ENCODE measurements at regions not wholly inside any gene's neighbourhood (a gene's known extent, or its start where the extent isn't known, plus 50 kb on each side); places are given as distances from the start of the nearest gene placed in this dataset.

DNA sequence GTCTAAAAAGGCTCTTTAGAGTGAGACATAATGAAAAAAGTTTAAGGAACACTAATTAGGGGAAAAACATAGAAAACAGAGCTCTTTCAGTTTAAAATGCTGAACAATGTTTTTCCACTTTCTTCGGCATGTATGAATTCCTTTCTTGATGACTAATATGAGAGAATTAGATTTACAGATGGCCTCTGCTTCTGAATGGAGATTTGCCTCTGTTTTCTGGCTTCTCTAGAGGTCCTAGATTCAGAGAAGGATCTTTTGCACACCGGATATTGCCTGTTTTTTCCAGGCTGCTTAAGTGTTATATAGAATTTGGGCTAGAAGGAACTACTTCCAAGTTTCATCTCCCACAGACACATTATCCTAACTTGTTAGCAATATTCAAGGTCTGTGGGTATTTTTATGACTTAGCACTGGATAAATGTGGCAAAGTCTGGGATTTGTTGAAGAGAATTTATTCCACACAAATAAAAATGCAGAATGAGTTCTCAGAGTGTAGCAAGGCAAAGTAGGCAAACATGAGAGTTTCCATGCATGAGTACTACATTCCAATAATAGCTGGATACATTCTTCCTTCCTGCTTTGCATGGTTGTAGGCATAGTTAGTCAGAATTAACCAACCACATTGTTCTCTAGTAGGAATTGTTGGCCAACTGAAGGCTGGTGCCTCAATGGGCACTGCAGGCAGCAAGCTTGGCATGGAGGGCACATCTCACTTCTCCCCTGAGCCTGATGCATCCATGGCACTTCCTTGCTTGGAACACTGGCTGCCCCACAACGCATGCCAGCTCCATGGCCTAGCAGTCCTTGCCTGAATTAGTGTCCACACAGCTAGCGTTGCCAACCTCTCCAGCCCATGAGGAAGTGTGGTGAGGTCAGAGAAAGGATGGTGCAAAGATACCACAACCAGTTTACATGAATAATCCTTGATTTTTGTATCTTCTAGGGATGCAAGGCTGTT, 224.2 kb downstream of the CLIC5 start:
- no peaks in the 10 kb centered on the region for H3K4me1 ChIP-seq (ENCODE audit: control insufficient read depth in 1 of 2, insufficient read depth in 1 of 2, low read depth in 1 of 2, low read length in 1 of 2)
- H3K9me3 ChIP-seq: no peaks in the 10 kb centered on the region
- no peaks in the 10 kb centered on the region for H3K36me3 ChIP-seq
- TF ChIP-seq, protein P1, sequence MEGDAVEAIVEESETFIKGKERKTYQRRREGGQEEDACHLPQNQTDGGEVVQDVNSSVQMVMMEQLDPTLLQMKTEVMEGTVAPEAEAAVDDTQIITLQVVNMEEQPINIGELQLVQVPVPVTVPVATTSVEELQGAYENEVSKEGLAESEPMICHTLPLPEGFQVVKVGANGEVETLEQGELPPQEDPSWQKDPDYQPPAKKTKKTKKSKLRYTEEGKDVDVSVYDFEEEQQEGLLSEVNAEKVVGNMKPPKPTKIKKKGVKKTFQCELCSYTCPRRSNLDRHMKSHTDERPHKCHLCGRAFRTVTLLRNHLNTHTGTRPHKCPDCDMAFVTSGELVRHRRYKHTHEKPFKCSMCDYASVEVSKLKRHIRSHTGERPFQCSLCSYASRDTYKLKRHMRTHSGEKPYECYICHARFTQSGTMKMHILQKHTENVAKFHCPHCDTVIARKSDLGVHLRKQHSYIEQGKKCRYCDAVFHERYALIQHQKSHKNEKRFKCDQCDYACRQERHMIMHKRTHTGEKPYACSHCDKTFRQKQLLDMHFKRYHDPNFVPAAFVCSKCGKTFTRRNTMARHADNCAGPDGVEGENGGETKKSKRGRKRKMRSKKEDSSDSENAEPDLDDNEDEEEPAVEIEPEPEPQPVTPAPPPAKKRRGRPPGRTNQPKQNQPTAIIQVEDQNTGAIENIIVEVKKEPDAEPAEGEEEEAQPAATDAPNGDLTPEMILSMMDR (IDR thresholded peaks at IDR 0.05): no peak
- H3K4me3 ChIP-seq (ENCODE audit: low read depth in 1 of 2, low read length in 1 of 2): no peak overlapping the region
- no peak overlapping the region for H3K27ac ChIP-seq
- H3K27me3 ChIP-seq: no peaks in the 10 kb centered on the region

DNA sequence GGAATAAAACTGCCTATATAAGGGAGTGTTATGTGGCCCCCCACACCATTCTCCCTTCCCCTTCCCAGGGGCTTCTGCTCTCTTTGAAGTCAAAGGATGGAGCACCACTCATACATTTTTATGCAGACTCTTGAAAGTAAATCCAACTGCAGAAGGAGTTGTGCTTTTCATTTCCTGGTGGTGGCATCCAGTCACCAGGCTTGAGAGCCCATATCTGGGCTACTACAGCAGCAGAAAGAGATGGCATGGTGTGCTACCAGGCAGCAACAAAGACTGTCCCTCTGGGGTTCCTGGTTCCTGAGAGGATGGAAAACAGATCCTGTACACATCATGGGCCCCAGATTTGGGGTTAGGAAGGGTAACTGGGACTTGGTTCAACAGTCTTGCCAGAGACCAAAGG, 226.4 kb downstream of the CLIC5 start:
- no peaks in the 10 kb centered on the region for H3K9me3 ChIP-seq
- H3K27me3 ChIP-seq: no peaks in the 10 kb centered on the region
- no peak overlapping the region for H3K27ac ChIP-seq
- H3K36me3 ChIP-seq: no peaks in the 10 kb centered on the region
- TF ChIP-seq, protein P1 (IDR thresholded peaks at IDR 0.05): no peak
- H3K4me3 ChIP-seq (ENCODE audit: low read depth in 1 of 2, low read length in 1 of 2): no peak overlapping the region
- no peaks in the 10 kb centered on the region for H3K4me1 ChIP-seq (ENCODE audit: control insufficient read depth in 1 of 2, insufficient read depth in 1 of 2, low read depth in 1 of 2, low read length in 1 of 2)

DNA sequence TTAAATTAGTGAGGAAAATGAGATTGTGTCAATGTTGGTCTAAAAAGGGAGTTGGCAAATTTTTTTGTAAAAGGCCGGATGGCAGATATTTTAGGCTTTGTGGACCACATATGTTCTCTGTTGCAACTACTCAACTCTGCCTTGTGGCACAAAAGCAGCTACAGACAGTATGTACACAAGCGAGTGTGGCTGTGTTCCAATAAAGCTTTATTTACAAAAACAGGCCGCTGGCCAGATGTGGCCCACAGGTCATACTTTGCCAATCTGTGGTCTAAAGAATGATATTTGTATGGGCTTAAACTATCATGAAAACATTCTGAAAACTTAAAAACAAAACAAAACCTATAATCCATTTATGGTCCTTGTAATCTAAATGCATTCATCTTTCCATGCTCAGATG, 228.3 kb downstream of the CLIC5 start:
- H3K9me3 ChIP-seq: no peaks in the 10 kb centered on the region
- H3K4me1 ChIP-seq (ENCODE audit: control insufficient read depth in 1 of 2, insufficient read depth in 1 of 2, low read depth in 1 of 2, low read length in 1 of 2): no peaks in the 10 kb centered on the region
- H3K4me3 ChIP-seq (ENCODE audit: low read depth in 1 of 2, low read length in 1 of 2): no peak overlapping the region
- no peaks in the 10 kb centered on the region for H3K27me3 ChIP-seq
- no peak overlapping the region for H3K27ac ChIP-seq
- no peaks in the 10 kb centered on the region for H3K36me3 ChIP-seq
- TF ChIP-seq, protein P1 (IDR thresholded peaks at IDR 0.05): no peak

DNA sequence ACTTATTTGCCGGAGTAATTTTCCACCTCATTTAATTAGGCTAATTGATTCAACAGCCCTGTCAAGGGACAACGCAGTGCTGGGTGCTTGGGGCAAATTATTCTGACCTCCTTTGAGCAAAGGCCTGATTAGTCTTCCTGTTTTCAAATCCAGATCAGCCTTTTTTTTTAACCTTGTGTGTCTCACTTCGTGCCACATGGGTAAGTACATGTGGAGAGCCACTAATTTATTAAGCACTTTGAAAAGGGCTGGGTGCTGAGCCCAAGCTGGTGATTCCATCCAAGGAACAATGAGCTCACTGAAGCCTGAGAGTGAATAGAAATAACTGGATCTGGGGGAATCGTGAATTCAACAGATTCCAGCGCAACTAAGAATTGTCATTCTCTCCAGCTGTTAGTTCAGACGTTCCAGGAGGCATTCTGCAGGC, 229.3 kb downstream of the CLIC5 start:
- Histone ChIP-seq H3K4me3 (ENCODE audit: low read depth in 1 of 2, low read length in 1 of 2) (no peak overlapping the region), H3K27me3 (no peaks in the 10 kb centered on the region)
- TF ChIP-seq, protein P1 (IDR thresholded peaks at IDR 0.05): no peak

DNA sequence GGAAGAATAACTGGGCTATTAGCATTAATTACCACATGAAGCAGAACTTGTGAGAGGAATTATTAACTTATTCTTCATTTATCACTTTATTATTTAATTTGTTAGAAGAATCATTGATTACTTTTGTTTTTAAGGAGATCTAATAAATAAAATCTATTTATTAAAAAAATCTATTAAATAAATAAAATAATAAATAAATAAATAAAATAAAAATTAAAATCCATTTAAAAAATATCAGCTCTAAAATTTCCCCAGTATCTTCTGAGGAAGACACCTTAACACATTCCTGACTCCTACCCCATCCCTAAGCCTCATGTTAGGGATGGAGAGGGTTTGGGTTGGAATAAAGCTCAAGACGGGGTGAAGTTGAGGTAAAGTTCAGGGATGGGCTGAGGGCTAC, 231.4 kb downstream of the CLIC5 start:
- no peak overlapping the region for H3K27ac ChIP-seq
- TF ChIP-seq, protein P1 (IDR thresholded peaks at IDR 0.05): no peak
- H3K27me3 ChIP-seq: no peaks in the 10 kb centered on the region
- no peak overlapping the region for H3K4me3 ChIP-seq (ENCODE audit: low read depth in 1 of 2, low read length in 1 of 2)
- H3K9me3 ChIP-seq: no peaks in the 10 kb centered on the region
- no peaks in the 10 kb centered on the region for H3K4me1 ChIP-seq (ENCODE audit: control insufficient read depth in 1 of 2, insufficient read depth in 1 of 2, low read depth in 1 of 2, low read length in 1 of 2)
- H3K36me3 ChIP-seq: no peaks in the 10 kb centered on the region

More for the DNA sequence above, 229.3 kb downstream of the CLIC5 start:
- Histone ChIP-seq H3K9me3 (no peaks in the 10 kb centered on the region), H3K27ac (no peak overlapping the region), H3K36me3 (no peaks in the 10 kb centered on the region), H3K4me1 (ENCODE audit: control insufficient read depth in 1 of 2, insufficient read depth in 1 of 2, low read depth in 1 of 2, low read length in 1 of 2) (no peaks in the 10 kb centered on the region)
